GM20431 (cell line): ENCODE measurements at regions not wholly inside any gene's neighbourhood (a gene's known extent, or its start where the extent isn't known, plus 50 kb on each side); places are given as distances from the start of the nearest gene placed in this dataset.

ENCODE experiments used
- in situ Hi-C: fragments of 300-500 bp; cut with MseI, MboI; formaldehyde crosslinking; loops from one replicate; pipeline ENCODE4 v1.15.0; 2020; ENCODE audit warnings: low sequenced_read_pairs; ENCODE audit not compliant: unreplicated experiment

DNA sequence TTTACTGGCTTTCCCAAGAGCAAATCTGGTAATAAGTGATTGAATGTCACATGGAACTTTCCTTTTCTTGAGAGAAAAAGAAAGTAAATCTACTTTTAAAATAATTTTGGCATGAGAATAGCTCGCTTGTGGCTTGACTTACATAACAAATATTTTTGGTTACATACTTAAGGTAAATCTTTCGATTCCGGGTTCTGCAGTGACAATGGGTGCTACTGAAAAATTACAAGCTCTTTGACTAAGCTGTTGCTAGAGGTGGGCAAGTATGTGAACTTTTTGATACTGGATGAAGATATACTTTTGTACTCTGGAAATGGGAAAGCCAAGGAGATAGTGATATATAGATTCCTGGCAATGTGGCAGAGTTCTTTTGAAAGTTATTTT, 51.9 kb upstream of the OTOL1 start:
- in situ Hi-C loops = no loop called here

DNA sequence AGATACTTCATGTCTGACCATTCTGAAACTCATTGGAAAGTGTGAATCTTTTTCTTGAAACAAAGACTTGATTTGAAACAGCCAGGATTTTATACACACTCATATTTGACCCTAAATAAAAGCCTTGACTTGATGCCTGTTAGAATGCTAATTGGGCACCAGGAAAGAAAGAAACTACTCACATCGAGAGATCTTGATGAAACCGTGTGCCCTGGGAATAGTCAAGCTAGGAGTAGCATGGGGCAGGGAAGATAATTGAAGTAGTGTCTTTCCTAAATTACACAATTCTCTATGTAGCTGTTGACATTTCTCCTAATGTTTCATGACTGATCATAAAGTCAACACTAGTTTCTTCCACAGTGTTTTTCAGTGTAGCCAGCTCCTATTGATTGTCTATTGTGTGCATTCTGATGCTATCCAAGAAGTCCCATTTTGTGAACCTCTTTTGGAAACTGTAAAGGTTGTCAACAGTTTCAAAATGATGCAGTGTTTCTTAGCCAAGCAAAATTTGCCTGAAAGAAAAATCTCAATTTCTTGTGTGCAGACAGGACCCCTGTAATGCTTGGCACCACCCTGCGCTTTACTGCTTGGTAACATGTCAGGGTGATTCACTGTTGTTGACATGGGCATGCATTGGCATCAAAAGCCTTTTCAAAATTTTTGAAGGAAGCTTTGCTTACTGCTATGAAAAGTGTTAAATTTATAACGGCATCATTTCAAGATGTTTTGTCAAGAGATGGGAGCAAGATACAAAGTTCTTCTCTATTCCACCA, 52.5 kb upstream of the OTOL1 start:
- in situ Hi-C loops = no loop called here

DNA sequence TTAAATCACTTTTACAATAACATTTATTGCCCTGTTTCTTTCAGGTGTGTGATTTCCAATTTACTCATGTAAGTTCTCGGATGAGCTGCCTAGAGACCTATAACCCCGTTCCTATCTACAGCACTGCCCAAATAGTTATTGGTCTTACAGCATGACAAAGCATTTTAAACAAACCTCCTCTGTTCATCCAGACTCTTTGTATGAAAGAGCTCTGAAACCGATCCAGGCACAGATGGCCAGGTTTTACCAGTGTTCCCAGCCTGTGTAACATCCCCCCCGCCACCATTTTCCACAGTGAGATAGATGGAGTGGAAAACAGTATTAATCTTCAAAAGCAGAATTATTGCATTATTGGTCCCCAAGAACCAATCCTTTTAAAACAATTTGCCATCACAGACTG, 59.0 kb upstream of the SPTSSB start:
- in situ Hi-C loops = no loop called here

DNA sequence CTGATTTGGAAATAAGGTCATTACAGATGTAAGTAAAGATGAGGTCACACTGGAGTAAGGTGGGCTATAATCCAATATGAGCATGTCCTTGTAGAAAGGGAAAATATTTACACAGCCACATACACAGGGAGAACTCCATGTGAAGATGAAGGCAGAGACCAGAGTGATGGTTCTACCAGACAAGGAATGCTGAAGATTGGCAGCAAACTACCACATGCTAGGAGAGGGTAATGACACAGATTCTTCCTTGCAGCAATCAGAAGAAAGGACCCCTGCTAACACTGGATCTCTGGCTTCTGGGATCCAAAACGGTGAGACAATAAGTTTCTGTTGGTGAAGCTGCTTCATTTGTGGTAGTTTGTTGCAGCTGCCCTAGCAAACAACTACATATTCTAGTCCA, 56.0 kb upstream of the SPTSSB start:
- in situ Hi-C loops = no loop called here

DNA sequence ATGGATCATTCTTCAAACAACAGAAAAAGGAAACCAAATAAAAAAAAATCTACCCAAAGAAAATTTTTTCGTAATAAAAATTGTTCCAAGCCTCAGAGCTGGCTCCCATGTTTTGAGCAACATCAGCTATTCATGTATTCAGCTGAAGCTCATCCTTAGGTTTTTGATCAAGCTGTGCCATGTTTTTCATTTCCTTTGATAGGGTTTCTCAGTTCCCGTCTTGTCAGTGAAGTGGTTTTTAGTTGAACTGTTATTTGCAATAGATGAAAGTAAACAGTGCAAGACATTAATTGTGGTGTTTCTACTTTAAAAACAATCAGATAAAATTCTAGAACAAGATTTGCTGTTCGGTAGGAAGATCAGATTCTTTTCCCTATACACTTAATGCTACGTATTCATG, 55.4 kb upstream of the SPTSSB start:
- in situ Hi-C loops = no loop called here

DNA sequence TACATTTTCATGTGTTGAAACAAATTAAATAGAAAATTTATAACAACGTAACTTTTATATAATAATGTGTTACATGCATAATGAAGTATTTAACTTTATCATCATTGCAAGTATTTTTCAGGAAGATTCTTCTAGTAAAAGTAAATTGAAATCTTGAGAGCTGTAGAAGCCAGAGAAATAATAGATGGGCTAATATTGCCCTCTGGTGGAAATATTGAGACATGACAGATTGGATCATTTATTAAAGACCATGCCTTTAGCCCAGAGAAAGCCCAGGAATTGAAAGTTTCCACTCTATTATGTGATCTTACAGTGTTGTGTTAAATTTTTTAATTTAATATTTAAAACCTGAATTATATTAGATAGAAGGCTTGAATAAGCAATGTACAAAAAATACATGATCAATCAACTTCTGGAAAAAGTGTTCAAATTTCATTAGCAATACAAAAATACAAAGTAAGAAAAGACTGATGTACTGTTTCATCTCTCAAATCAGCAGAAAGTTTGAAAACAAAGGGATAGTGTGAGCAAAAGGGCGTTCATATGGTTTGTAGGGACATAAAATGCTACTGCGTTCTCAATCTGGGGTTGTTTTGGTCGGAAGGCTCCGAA, 52.7 kb upstream of the SPTSSB start:
- in situ Hi-C loops = loop anchor here (25.0 kb wide), 2 partner anchors 137 to 462 kb away; no protein-coding TSS in a partner anchor

DNA sequence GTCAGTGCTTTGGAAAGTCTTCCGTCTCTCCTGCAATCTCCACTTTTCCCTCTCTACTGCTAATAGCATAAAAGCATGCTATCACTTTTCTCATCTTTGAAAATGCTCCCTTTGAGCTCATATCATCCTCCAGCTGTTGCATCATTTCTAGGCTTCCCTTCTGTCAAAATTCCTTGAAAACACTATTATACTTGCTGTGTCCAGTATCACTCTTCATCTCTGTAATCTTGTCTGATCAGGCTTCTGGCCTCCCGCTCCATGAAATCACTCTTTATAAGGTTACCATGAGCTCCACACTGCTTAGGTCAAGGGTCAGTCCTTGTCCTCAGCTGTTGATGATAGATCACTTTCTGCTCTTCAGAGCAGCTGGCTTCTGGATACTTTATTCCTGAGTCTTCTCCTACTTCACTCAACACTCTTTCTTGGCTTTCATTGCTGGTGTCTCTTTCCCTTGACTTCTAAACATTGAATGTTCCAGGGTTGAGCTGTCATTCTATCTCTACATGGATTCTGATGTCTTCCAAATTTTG, 50.9 kb upstream of the SPTSSB start:
- in situ Hi-C loops = loop anchor here (25.0 kb wide), 2 partner anchors 135 to 460 kb away; no protein-coding TSS in a partner anchor
